ENCODE measurements at regions not wholly inside any gene's neighbourhood (a gene's known extent, or its start where the extent isn't known, plus 50 kb on each side); places are given as distances from the start of the nearest gene placed in this dataset.
"Not testable (repeated sequence)": the region's sequence is repeated elsewhere in the genome, so short reads cannot be mapped to it uniquely, and the experiment has no call there.

DNA sequence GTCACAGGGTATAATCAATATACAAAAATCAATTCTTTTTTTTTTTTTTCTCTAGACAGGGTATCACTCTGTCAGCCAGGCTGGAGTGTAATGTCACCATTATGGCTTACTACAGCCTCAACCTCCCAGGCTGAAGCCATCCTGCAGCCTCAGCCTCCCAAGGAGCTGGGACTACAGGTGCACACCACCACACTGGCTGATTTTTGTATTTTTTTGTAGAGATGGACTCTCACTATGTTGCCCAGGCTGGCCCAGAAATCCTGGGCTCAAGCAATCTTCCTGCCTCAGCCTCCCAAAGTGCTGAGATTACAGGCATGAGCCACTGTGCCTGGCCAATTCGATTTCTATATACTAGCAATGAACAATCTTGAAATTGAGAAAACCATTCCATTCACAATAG is 263.2 kb downstream of the GOLGA6L6 start:
- H3K4me1 ChIP-seq (ENCODE audit: insufficient read depth, low read length, poor library complexity, severe bottlenecking); POLR2A ChIA-PET; H2AFZ ChIP-seq (ENCODE audit: low read length); H4K20me1 ChIP-seq (ENCODE audit: insufficient read depth, low read length); H3K36me3 ChIP-seq (ENCODE audit: insufficient read depth, low read length); H3K4me3 ChIP-seq (ENCODE audit: low read depth, low read length, poor library complexity, severe bottlenecking); H3K27ac ChIP-seq (ENCODE audit: low read depth, low read length, poor library complexity, severe bottlenecking); H3K9me3 ChIP-seq (ENCODE audit: low read length); intact Hi-C loops (cut with micrococcal nuclease; ENCODE audit: unreplicated experiment); BruUV-seq (replicated peaks); H3K9me2 ChIP-seq (ENCODE audit: insufficient read depth, low read length); DNase-seq (ENCODE audit: low spot score); H3K79me2 ChIP-seq (ENCODE audit: insufficient read depth, low read depth, low read length); CTCF ChIA-PET (ENCODE audit: unreplicated experiment); H3K4me2 ChIP-seq (ENCODE audit: low read length): not testable (repeated sequence)

DNA sequence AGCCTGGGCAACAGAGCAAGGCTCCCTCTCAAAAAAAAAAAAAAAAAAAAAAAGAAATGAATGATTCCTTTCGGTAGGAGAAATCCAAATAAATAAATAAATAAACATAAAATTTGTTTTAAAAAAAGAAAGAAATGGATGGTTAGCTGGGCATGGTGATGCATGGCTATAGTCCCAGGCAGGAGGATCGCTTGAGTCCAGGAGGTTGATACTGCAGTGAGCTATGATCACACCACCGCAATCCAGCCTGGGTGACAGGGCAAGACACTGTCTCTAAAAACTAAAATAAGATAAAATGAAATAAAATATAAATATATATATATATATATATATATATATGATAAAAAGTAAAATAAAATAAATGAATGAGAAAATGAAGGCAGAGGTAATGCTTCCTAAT is 264.1 kb downstream of the GOLGA6L6 start:
- H3K9me3 ChIP-seq (ENCODE audit: low read length); POLR2A ChIA-PET; H3K9me2 ChIP-seq (ENCODE audit: insufficient read depth, low read length); H3K4me2 ChIP-seq (ENCODE audit: low read length); intact Hi-C loops (cut with micrococcal nuclease; ENCODE audit: unreplicated experiment); H2AFZ ChIP-seq (ENCODE audit: low read length); H3K36me3 ChIP-seq (ENCODE audit: insufficient read depth, low read length); DNase-seq (ENCODE audit: low spot score); BruUV-seq (replicated peaks); H3K4me1 ChIP-seq (ENCODE audit: insufficient read depth, low read length, poor library complexity, severe bottlenecking); H3K79me2 ChIP-seq (ENCODE audit: insufficient read depth, low read depth, low read length); H4K20me1 ChIP-seq (ENCODE audit: insufficient read depth, low read length); H3K27ac ChIP-seq (ENCODE audit: low read depth, low read length, poor library complexity, severe bottlenecking); CTCF ChIA-PET (ENCODE audit: unreplicated experiment); H3K4me3 ChIP-seq (ENCODE audit: low read depth, low read length, poor library complexity, severe bottlenecking): not testable (repeated sequence)

DNA sequence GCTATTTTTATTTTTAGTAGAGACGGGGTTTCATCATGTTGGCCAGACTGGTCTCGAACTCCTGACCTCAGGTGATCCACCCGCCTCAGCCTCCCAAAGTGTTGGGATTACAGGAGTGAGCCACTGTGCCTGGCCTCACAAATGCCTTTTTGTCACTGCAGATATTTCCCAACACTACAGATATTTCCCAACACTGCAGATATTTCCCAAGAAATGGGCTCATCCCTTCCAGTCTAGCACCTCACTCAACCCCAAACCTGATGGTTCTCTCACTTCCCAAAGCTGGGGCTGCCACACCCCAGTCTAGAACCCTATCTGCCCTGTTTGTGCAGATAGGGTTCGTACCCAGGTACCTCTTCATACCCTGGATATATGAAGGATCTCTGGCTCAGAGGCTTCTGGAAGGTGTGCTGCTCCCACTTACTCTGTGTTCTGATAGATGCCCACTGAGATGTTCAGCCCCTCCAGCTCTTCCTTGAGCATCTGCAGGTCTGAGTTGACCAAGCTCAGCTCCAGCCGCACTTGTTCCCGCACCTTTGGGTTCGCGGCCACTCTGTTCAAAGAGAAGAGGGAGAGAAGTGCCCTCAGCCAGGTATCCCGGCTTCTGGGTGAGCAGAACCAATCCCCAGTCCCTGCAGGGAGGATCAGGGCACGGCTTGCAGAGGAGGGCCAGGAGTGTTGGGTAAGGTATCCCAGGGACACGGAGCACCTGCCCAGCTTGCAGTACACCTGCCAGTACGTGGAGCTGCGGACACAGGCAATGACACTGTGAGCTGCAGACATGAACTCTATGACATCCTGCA is 265.1 kb downstream of the GOLGA6L6 start:
- DNase-seq (ENCODE audit: low spot score); H3K36me3 ChIP-seq (ENCODE audit: insufficient read depth, low read length); H3K9me2 ChIP-seq (ENCODE audit: insufficient read depth, low read length); intact Hi-C loops (cut with micrococcal nuclease; ENCODE audit: unreplicated experiment); H4K20me1 ChIP-seq (ENCODE audit: insufficient read depth, low read length); POLR2A ChIA-PET; H3K79me2 ChIP-seq (ENCODE audit: insufficient read depth, low read depth, low read length); H3K27ac ChIP-seq (ENCODE audit: low read depth, low read length, poor library complexity, severe bottlenecking); H3K4me2 ChIP-seq (ENCODE audit: low read length); BruUV-seq (replicated peaks); CTCF ChIA-PET (ENCODE audit: unreplicated experiment); H3K4me1 ChIP-seq (ENCODE audit: insufficient read depth, low read length, poor library complexity, severe bottlenecking); H2AFZ ChIP-seq (ENCODE audit: low read length); H3K9me3 ChIP-seq (ENCODE audit: low read length); H3K4me3 ChIP-seq (ENCODE audit: low read depth, low read length, poor library complexity, severe bottlenecking): not testable (repeated sequence)

DNA sequence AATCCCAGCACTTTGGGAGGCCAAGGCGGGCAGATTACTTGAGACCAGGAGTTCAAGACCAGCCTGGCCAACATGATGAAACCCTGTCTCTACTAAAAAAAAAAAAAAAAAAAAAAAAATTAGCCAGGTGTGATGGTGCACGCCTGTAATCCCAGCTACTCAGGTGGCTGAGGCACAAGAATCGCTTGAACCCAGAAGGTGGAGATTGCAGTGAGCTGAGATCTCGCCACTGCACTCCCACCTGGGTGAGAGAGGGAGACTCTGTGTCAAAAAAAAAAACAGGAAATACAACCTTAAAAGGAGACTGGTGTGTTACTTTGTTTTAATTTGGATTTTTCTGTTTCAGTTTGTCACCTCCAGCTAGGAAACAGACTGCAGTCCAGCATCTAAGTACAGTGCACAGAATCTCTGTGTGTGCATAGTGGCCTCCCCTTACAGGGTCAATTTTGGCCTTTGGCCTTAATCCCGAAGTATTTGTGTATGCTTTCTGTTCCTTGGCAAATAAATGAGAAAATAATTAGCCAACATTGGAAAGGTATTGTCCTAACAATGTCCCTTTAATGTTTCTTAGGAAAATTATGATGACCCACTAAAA is 266.1 kb downstream of the GOLGA6L6 start:
- intact Hi-C loops (cut with micrococcal nuclease; ENCODE audit: unreplicated experiment); BruUV-seq (replicated peaks); CTCF ChIA-PET (ENCODE audit: unreplicated experiment): not testable (repeated sequence)

More for the DNA sequence above, 266.1 kb downstream of the GOLGA6L6 start:
- H3K4me2 ChIP-seq (ENCODE audit: low read length); H3K79me2 ChIP-seq (ENCODE audit: insufficient read depth, low read depth, low read length); H2AFZ ChIP-seq (ENCODE audit: low read length); DNase-seq (ENCODE audit: low spot score); H3K4me3 ChIP-seq (ENCODE audit: low read depth, low read length, poor library complexity, severe bottlenecking); H3K36me3 ChIP-seq (ENCODE audit: insufficient read depth, low read length); H3K27ac ChIP-seq (ENCODE audit: low read depth, low read length, poor library complexity, severe bottlenecking); H3K9me2 ChIP-seq (ENCODE audit: insufficient read depth, low read length); H3K9me3 ChIP-seq (ENCODE audit: low read length); H3K4me1 ChIP-seq (ENCODE audit: insufficient read depth, low read length, poor library complexity, severe bottlenecking); H4K20me1 ChIP-seq (ENCODE audit: insufficient read depth, low read length); POLR2A ChIA-PET: not testable (repeated sequence)
